HEK293T (cell line): ENCODE measurements at regions not wholly inside any gene's neighbourhood (a gene's known extent, or its start where the extent isn't known, plus 50 kb on each side); places are given as distances from the start of the nearest gene placed in this dataset.

Experiments
- ARNT ChIP-seq: fragments of 450-650 bp; IDR thresholded peaks from 2 replicates; pipeline ENCODE4 v1.6.1; 2017; ENCODE audit warnings: mild to moderate bottlenecking
- BHLHE40 ChIP-seq: fragments of 450-650 bp; IDR thresholded peaks from 2 replicates; pipeline ENCODE4 v1.6.1; 2016; ENCODE audit warnings: mild to moderate bottlenecking, moderate library complexity, borderline replicate concordance
- CTBP1 ChIP-seq: fragments of 450-650 bp; IDR thresholded peaks from 2 replicates; pipeline ENCODE4 v1.6.1; 2016; ENCODE audit warnings: borderline replicate concordance
- FOXA1 ChIP-seq: fragments of 450-650 bp; IDR thresholded peaks from 2 replicates; pipeline ENCODE4 v1.6.1; 2016; ENCODE audit warnings: mild to moderate bottlenecking
- FOXK2 ChIP-seq: fragments of 450-650 bp; IDR thresholded peaks from 2 replicates; pipeline ENCODE4 v1.6.1; 2016; ENCODE audit warnings: mild to moderate bottlenecking
- FOXM1 ChIP-seq: fragments of 450-650 bp; IDR thresholded peaks from 2 replicates; pipeline ENCODE4 v1.6.1; 2017; ENCODE audit warnings: mild to moderate bottlenecking, borderline replicate concordance
- L3MBTL2 ChIP-seq: fragments of 450-650 bp; conservative IDR thresholded peaks from 2 replicates; pipeline ENCODE4 v1.6.1; 2016; ENCODE audit warnings: mild to moderate bottlenecking
- LEF1 ChIP-seq: fragments of 450-650 bp; IDR thresholded peaks from 2 replicates; pipeline ENCODE4 v1.6.1; 2017; ENCODE audit warnings: mild to moderate bottlenecking, borderline replicate concordance
- NFRKB ChIP-seq: fragments of 450-650 bp; IDR thresholded peaks from 2 replicates; pipeline ENCODE4 v1.6.1; 2016; ENCODE audit warnings: mild to moderate bottlenecking, moderate library complexity
- SP1 ChIP-seq: fragments of 450-650 bp; IDR thresholded peaks from 2 replicates; pipeline ENCODE4 v1.6.1; 2017
- SUZ12 ChIP-seq: fragments of 450-650 bp; IDR thresholded peaks from 2 replicates; pipeline ENCODE4 v1.6.1; 2016; ENCODE audit warnings: mild to moderate bottlenecking
- ZNF384 ChIP-seq: fragments of 450-650 bp; IDR thresholded peaks from 2 replicates; pipeline ENCODE4 v1.6.1; 2016

GRCh38 chr5:121109817-121110216 is 645.7 kb downstream of the PRR16 start:
- TF ChIP-seq CTBP1 (no peak), BHLHE40 (no peak), LEF1 (no peak), FOXM1 (no peak), NFRKB (no peak), ARNT (no peak), SP1 (no peak), FOXA1 (no peak), FOXK2 (no peak), L3MBTL2 (no peak), ZNF384 (no peak), SUZ12 (no peak)
